Motor neuron (in vitro differentiated cells): ENCODE measurements at regions not wholly inside any gene's neighbourhood (a gene's known extent, or its start where the extent isn't known, plus 50 kb on each side); places are given as distances from the start of the nearest gene placed in this dataset.

Experiments used
- ATAC-seq, 8 experiments: fragments of 200-7000 bp; cut with Tn5 transposase; replicated peaks in 6 of 8; 2 replicates each; pipeline ENCODE4 v1.8.0; 2021; ENCODE audit warnings: mild to moderate bottlenecking in 8 of 8, moderate library complexity in 8 of 8
- H3K27ac ChIP-seq, 2 donors: fragments of 250-450 bp; sonication (Bioruptor Pico); 2 replicates each; pipeline ENCODE4 v1.9.0; 2021; ENCODE audit warnings: antibody characterized with exemption in 2 of 2, mild to moderate bottlenecking in 2 of 2, moderate library complexity in 1 of 2
- H3K4me1 ChIP-seq, 2 donors: fragments of 250-450 bp; sonication (Bioruptor Pico); replicated peaks in 1 of 2; 2 replicates each; pipeline ENCODE4 v1.6.1; 2021; ENCODE audit warnings: antibody characterized with exemption in 2 of 2, mild to moderate bottlenecking in 2 of 2, moderate library complexity in 1 of 2
- H3K4me3 ChIP-seq, 5 donors: fragments of 250-450 bp; sonication (Bioruptor Pico); 2 replicates each; pipeline ENCODE4 v1.9.0; 2021; ENCODE audit warnings: antibody characterized with exemption in 5 of 5, mild to moderate bottlenecking in 5 of 5, moderate library complexity in 4 of 5
- WGBS, 10 experiments: fragments of 450-650 bp; shearing (Covaris generic); methylation state at CpG; one replicate each; pipeline ENCODE4 v1.0.0; 2022; 5-methylcytosine and 5-hydroxymethylcytosine counted together
- in situ Hi-C, 9 experiments: fragments of 400-800 bp; cut with MboI; loops; one replicate each; pipeline ENCODE4 v1.15.0; 2021; ENCODE audit warnings: low sequenced_read_pairs in 9 of 9, low pct_unique_long_range_greater_than_20kb in 2 of 9; ENCODE audit not compliant: unreplicated experiment in 9 of 9

DNA sequence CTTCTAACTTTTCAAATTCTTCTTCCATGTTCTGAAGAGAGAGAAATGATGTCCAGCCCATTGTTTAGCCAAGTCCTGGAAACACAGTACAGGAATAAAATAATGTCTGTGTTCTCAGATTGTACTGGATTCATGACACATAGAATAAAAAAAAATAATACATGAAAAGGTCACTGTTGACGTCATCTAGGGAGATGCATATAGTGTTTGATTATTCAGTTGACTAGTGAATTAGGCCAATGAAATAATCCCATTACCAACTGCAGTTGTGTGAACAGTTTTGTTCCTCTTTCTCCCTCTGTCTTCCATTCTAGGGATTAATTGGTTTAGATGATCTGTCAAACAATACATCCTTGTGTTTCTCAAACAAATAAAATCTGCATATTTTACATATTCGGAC, 222.8 kb downstream of the ALDH8A1 start:
- in situ Hi-C loops: no loop called here
- Histone ChIP-seq H3K27ac (no peak overlapping the region), H3K4me3 (no peak overlapping the region), H3K4me1 (peaks cover 7 to 32% of the 10 kb centered on the region in 2 donors)
- ATAC-seq: peak in 2 of 8 experiments; percentile 6 to 7
- WGBS, 10 experiments: 50 to 100% (median 82%) methylated on average over 1 to 2 of the region's 2 CpGs; no CpG with 5 or more reads in 1 of the 10 experiments

DNA sequence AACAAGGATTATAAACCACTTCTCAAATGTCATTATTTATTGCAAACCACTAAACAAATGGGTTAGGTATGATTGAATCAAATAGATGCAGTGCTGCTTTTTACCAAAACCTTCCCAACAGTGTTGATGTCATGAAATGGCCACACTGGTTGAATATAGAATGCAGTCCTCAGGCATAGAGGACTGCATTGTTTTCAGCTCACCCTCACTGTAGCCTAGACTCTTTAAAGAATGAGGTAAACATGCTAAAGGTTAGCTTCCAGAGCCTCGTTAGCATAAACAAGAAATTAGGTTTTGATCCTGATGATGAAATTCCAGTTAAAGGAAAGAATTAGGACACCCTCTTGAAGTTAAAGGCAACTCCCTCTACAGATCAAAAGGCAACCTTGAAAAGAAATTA, 224.3 kb downstream of the ALDH8A1 start:
- H3K4me3 ChIP-seq: no peak overlapping the region
- in situ Hi-C loops: no loop called here
- ATAC-seq: no peak
- H3K4me1 ChIP-seq: peaks cover 7 to 43% of the 10 kb centered on the region in 2 donors
- no peak overlapping the region for H3K27ac ChIP-seq
- 56 to 100% (median 100%) methylated on average over 1 of the region's 1 CpG; no CpG with 5 or more reads in 5 of the 10 experiments for WGBS, 10 experiments

DNA sequence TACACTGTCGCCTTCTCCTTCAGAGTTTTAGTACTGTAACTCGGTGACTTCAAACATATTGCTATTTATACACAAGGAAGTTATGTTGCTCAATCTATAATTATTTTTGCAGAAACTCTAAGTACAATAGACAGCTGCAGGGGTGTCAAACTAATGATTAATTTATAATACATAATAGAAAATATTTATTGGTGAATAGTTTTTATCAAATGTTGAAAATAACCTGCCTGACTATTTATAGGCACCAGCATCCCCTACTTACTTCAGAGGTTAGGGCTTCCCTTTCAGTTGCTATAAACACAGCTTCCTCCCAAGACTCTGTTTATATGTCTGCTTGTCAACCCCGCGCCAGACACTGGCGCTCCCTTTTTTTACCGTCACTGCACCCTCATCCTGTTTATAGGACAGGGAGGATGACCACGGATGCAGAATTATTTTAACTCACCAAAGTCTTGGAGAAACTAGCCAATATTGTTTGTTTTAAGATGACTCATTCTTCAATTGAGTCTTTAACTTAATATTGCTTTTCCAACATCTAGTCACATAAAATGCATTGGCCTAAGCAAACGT, 225.0 kb downstream of the ALDH8A1 start:
- 53 to 94% (median 86%) methylated on average over 2 to 8 of the region's 8 CpGs; no CpG with 5 or more reads in 1 of the 10 experiments for WGBS, 10 experiments
- no peak overlapping the region for H3K4me3 ChIP-seq
- H3K4me1 ChIP-seq: peaks cover 12 to 51% of the 10 kb centered on the region in 2 donors
- H3K27ac ChIP-seq: no peak overlapping the region
- in situ Hi-C loops: no loop called here
- ATAC-seq: no peak

DNA sequence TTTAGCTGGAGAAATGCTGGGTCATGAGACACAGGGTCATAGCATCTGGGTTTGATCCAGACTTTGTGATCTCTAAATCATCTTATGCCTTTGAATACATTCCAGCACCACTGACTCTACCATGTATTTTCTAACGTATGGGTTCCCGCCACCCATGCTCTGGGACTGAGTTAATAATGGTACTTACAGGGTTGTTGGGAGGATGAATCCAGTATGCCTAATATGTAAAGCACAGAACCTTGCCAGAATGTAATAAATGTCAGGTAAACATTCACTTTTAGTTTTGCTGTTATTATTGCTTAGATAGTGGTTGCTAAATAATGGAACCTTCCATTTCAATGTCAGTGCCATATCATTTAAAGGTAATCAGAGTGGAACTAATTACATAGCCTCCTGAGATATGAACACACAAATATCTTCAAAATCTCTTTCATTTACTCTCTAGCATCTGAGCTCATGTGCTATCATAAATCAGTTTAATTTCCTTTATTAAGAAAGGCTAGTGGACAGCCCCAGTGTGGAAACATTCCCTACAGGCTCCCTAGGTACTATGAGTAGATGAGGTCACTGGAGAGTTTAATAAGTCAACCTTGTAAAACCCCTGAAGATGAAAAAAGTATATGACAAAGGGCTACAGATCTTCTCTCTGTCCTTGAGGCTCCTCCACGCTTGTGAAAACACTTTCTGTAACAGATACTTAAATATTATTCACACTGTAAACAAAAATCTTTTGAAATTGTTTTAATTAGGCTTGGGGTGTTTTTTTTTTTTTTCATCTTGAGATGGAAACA, 226.6 kb downstream of the ALDH8A1 start:
- in situ Hi-C loops: no loop called here
- ATAC-seq: peak; percentile 3 to 96 (median 94)
- H3K27ac ChIP-seq: peak overlapping the region in 1 of 2 donors; percentile 18
- WGBS, 10 experiments: 25 to 100% (median 76%) methylated on average over 1 to 3 of the region's 3 CpGs; no CpG with 5 or more reads in 1 of the 10 experiments
- peaks cover 12 to 53% of the 10 kb centered on the region in 2 donors for H3K4me1 ChIP-seq
- H3K4me3 ChIP-seq: no peak overlapping the region

DNA sequence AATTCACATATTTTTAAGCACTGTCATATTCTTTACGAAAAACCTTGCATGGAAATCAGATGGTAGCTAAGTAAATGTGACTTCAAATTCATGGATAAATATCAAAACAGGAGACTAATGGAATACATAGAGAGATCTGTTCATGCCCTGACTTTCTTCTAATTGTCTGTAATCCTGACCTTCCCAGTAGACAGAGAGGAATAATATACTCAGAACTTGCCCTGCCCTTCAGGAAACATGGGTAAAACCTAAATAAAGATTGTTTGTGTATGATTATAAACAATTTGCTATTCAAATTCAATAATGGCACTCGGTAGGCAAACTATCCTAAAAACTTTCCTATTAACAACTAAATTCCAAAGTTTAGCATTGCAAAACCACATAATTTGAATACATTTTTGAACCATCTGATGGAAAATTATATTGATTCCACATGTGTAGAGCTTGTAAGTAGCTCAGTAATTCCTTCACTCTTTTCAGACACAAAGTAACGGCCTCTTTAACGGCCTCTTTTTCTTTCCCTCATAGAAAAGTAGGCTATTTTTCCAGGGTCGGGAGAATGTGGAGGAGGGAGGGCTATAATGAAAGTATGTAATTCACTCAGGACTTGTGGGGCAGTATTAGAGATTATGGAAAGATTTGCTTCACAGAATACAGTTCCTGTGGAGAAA, 227.6 kb downstream of the ALDH8A1 start:
- in situ Hi-C loops: no loop called here
- H3K4me1 ChIP-seq: peaks cover 12 to 53% of the 10 kb centered on the region in 2 donors
- peak in 3 of 8 experiments; percentile 59 to 72 (median 65) for ATAC-seq
- H3K4me3 ChIP-seq: no peak overlapping the region
- no peak overlapping the region for H3K27ac ChIP-seq
- WGBS, 10 experiments: 0 to 89% (median 51%) methylated on average over 2 to 5 of the region's 5 CpGs

DNA sequence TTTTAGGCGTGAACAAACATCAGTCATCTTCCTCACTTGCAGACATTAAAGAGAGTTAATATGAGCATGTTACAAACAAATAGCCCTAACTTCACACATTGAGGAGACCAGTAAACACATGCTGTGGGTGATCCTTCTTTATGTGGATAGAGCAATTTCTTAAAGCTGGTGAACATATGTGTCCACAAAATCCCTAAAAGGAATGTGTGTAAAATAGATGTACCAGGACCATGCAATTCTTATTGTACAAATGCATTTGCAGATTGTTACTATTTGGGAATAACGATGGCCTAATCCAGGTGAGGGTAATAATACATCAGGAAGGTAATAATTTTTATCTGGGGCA, 228.9 kb downstream of the ALDH8A1 start:
- ATAC-seq: peak in 1 of 8 experiments; percentile 74
- H3K4me3 ChIP-seq: no peak overlapping the region
- no peak overlapping the region for H3K27ac ChIP-seq
- 0 to 94% (median 74%) methylated on average over 1 to 2 of the region's 2 CpGs; no CpG with 5 or more reads in 4 of the 10 experiments for WGBS, 10 experiments
- in situ Hi-C loops: no loop called here
- H3K4me1 ChIP-seq: peaks cover 12 to 53% of the 10 kb centered on the region in 2 donors

DNA sequence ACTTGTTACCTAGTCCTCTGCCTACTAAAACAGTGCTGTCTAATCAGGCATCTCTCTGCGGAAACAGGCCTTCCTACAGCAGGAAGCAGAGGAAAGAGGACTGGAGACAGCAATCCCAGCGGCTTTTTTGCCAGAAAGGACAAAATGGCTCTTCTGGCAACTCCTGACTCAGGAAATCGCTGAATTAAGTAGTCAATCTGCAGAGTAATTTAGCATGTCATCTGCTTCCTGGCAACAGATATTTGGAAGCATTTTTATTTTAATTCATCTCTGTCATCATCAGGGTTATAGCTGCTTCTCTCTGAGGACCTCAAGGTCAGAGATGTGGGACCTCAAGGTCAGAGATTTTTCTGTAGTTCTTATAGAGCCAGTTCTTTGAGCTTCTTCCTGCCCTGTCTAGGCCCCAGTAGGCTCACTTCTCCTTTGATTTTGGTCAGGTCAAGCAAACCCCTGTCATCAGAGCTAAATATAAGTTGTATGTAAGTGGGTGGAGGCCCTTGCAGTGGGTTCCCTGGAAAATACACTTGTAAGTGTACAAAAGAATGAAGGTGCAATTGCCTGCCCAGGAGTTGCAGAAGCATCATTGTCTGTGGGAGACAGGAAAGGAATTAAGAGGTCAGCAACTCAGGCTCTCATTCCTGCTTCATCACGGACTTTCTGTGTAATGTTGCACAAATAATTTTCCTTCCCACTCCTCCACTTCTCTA, 229.4 kb downstream of the ALDH8A1 start:
- Histone ChIP-seq H3K4me3 (no peak overlapping the region), H3K4me1 (peaks cover 12 to 52% of the 10 kb centered on the region in 2 donors), H3K27ac (no peak overlapping the region)
- in situ Hi-C loops: no loop called here
- peak in 2 of 8 experiments; percentile 13 to 16 for ATAC-seq
- 0 to 100% (median 78%) methylated on average over 1 to 4 of the region's 4 CpGs; no CpG with 5 or more reads in 1 of the 10 experiments for WGBS, 10 experiments

DNA sequence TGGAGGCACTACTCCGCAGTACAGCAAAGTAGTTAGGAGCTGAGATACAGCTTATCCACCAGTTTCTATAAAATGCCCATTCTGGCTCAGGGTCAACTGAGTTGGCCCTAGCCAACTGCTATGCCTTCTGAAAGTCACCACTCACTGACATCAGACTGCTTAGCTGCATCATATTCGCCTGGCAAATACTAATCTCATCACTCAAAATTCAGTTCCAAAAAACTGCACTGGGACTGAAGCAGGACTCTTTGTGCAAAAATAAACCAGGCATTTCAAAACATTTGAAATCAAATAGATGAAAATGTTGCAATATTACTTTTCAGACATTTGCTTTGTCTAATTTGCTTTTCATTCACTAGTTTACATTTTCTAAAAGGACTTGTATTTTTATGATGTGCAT, 230.0 kb downstream of the ALDH8A1 start:
- in situ Hi-C loops: no loop called here
- WGBS, 10 experiments: 57 to 100% (median 75%) methylated on average over 1 to 2 of the region's 2 CpGs; no CpG with 5 or more reads in 3 of the 10 experiments
- Histone ChIP-seq H3K4me1 (peaks cover 12 to 48% of the 10 kb centered on the region in 2 donors), H3K27ac (no peak overlapping the region), H3K4me3 (no peak overlapping the region)
- no peak for ATAC-seq

DNA sequence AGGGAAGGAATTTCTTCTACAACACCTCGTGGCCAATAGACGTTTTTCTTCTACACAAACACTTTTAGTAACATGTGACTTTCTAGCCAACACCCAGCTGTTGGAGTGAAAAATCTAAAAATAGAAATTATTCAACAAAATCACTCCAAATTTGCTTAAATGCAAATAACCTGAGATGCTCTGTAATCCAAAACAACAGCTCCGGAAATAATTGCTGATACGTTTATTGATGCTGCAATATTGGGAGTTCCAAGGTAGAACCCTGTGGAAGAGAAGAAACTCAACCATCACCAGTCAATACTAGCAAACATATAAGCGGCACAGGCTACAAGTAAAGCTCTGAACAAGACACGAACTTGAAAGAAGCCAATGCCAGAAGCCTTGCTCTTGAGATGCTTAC, 230.6 kb downstream of the ALDH8A1 start:
- peaks cover 12 to 42% of the 10 kb centered on the region in 2 donors for H3K4me1 ChIP-seq
- in situ Hi-C loops: no loop called here
- H3K27ac ChIP-seq: no peak overlapping the region
- 63 to 100% (median 88%) methylated on average over 1 to 6 of the region's 6 CpGs; no CpG with 5 or more reads in 2 of the 10 experiments for WGBS, 10 experiments
- ATAC-seq: no peak
- no peak overlapping the region for H3K4me3 ChIP-seq

DNA sequence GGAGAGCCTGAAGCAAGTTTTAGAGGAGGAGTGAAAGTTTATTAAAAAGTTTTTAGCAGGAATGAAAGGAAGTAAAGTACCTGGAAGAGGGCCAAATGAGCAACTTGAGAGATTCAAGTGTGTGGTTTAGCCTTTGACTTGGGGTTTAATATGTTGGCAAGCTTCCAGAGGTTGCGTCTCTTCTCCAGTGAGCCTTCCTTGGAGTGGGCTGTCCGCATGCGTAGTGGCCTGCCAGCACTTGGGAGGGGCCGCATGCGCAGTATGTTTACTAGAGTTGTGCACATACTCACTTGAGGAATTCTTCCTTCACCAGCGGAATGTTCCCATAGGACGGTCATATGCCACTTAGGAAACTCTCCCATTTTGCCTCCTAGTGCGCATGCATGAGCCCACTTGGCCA, 235.2 kb downstream of the ALDH8A1 start:
- Histone ChIP-seq H3K4me1 (peaks cover 0 to under 1% of the 10 kb centered on the region in 2 donors), H3K27ac (no peak overlapping the region), H3K4me3 (no peak overlapping the region)
- whole genome bisulfite sequencing, 10 experiments: 24 to 100% (median 92%) methylated on average over 2 to 6 of the region's 8 CpGs; no CpG with 5 or more reads in 3 of the 10 experiments
- in situ Hi-C loops: no loop called here
- peak in 3 of 8 experiments; percentile 51 to 99 (median 97) for ATAC-seq

DNA sequence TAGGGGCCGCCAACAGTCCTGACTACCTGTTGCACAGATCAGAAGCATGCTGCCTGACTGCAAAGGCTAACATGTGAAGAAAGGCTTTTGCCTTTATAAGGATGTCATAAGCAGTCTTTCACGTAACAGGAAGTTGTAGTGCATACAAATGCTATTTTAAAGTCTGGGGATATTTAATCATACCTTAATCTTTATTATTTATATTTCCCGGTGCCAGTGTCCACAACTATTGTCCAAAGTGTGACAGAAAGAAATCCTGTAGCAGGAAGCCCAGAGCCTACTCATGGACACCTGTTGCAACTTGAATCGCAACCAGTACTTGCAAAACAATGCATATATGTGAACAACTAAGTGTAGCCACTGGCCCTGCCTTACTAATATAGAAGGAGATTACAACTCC, 235.8 kb downstream of the ALDH8A1 start:
- WGBS, 10 experiments: 32 to 100% (median 86%) methylated on average over 2 to 4 of the region's 4 CpGs
- Histone ChIP-seq H3K4me1 (no peaks in the 10 kb centered on the region), H3K27ac (no peak overlapping the region), H3K4me3 (no peak overlapping the region)
- in situ Hi-C loops: no loop called here
- ATAC-seq: peak in 2 of 8 experiments; percentile 35 to 44

DNA sequence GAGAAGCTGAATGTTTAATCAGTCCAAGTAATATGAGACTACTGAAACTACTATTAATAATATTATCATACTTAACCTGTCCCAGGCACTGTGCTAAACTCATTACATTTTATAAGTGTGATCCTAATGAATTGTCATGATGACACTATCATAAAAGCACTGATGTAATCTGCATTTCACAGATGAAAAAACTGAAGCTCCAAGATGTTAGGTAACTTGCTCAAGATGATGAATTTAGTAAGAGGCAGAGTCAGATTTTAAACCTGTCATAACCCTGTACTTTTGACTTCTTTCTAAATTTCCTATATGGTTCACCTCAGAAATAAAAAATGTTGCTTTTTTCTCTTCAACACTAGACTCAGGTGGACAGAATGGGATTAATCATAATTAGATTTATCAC, 237.6 kb downstream of the ALDH8A1 start:
- H3K4me1 ChIP-seq: no peaks in the 10 kb centered on the region
- no peak overlapping the region for H3K27ac ChIP-seq
- no peak for ATAC-seq
- H3K4me3 ChIP-seq: no peak overlapping the region
- in situ Hi-C loops: no loop called here

DNA sequence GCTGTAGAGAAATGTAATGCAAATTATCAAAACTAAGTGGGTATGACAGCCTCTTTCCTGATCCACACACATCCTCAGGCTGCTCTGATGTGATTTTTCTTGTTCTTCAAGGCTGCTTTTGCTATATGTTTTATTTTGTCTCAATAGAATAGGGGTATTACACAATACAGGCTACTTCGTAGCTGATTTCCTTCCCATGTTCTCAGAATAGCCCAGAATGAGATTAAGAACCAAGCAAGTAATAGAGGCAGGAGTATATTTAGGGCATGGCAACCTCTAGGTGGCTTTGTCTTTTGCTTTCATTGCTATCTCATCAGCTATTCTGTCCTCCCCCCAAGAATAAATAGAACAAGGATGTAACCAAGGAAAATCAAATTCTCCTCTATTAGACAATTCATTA, 241.8 kb downstream of the ALDH8A1 start:
- H3K4me1 ChIP-seq: no peaks in the 10 kb centered on the region
- H3K4me3 ChIP-seq: no peak overlapping the region
- ATAC-seq: no peak
- no peak overlapping the region for H3K27ac ChIP-seq
- WGBS, 10 experiments: 71 to 100% (median 83%) methylated on average over 1 of the region's 1 CpG; no CpG with 5 or more reads in 1 of the 10 experiments
- in situ Hi-C loops: no loop called here
